Heart right ventricle (tissue), 16 donors: ENCODE measurements at regions not wholly inside any gene's neighbourhood (a gene's known extent, or its start where the extent isn't known, plus 50 kb on each side); places are given as distances from the start of the nearest gene placed in this dataset.
"Not testable (repeated sequence)": the region's sequence is repeated elsewhere in the genome, so short reads cannot be mapped to it uniquely, and the experiment has no call there.

ENCODE experiments used
- ATAC-seq, 8 donors: fragments of 200-7000 bp; cut with Tn5 transposase; one replicate each; pipeline ENCODE4 v1.9.1; 2020; ENCODE audit warnings: mild to moderate bottlenecking in 8 of 8, moderate library complexity in 8 of 8, moderate number of reproducible peaks in 1 of 8
- DNase-seq, 2 donors: peaks; one replicate each; pipeline ENCODE4 v3.0.0-alpha.2; 2020
- H3K27ac ChIP-seq, 10 donors: fragments of 200-600 bp; sonication (generic) in 2 of 10; one replicate each; pipeline versions ENCODE4 v1.5.0 to v1.8.0; 2020 to 2022; ENCODE audit warnings: mild to moderate bottlenecking in 3 of 10
- H3K27me3 ChIP-seq, 7 donors: fragments of 200-600 bp; one replicate each; pipeline ENCODE4 v1.8.0; 2021 to 2022; ENCODE audit warnings: mild to moderate bottlenecking in 2 of 7
- H3K36me3 ChIP-seq, 9 donors: fragments of 200-600 bp; sonication (generic) in 1 of 9; one replicate each; pipeline versions ENCODE4 v1.5.0 to v1.8.0; 2020 to 2022; ENCODE audit warnings: mild to moderate bottlenecking in 2 of 9
- H3K4me1 ChIP-seq, 9 donors: fragments of 200-600 bp; sonication (generic) in 1 of 9; one replicate each; pipeline versions ENCODE4 v1.5.0 to v1.8.0; 2020 to 2022; ENCODE audit warnings: mild to moderate bottlenecking in 4 of 9
- H3K4me3 ChIP-seq, 10 donors: fragments of 200-600 bp; sonication (generic) in 2 of 10; one replicate each; pipeline versions ENCODE4 v1.5.0 to v1.8.0; 2020 to 2022; ENCODE audit warnings: mild to moderate bottlenecking in 7 of 10, moderate library complexity in 2 of 10
- H3K9me3 ChIP-seq, 11 donors: fragments of 200-600 bp in 10 of 11; sonication (generic) in 2 of 11; one replicate each; pipeline versions ENCODE4 v1.5.0 to v1.8.0; 2013 to 2022; ENCODE audit warnings: mild to moderate bottlenecking in 2 of 11, control low read depth in 1 of 11, moderate library complexity in 1 of 11
- CTCF ChIP-seq, 9 donors: fragments of 200-600 bp; sonication (generic) in 2 of 9; IDR thresholded peaks; one replicate each; pipeline versions ENCODE4 v1.5.0 to v1.8.0; 2021 to 2022; ENCODE audit warnings: antibody characterized with exemption in 9 of 9, mild to moderate bottlenecking in 5 of 9, moderate library complexity in 1 of 9
- WGBS, 2 donors: extraction: QIAGEN DNeasy Blood & Tissue Kit; methylation state at CpG; one replicate each; pipeline ENCODE4 v1.1.7; 2013; ENCODE audit warnings: inconsistent platforms in 1 of 2; 5-methylcytosine and 5-hydroxymethylcytosine counted together
- intact Hi-C, 10 donors: fragments of 100-400 bp; cut with DNase I; formaldehyde crosslinking; loops; one replicate each; pipeline versions ENCODE4 v1.11.1 to v1.14.2; 2022
- donor health status: Arrhythmogenic right ventricular cardiomyopathy.
- donor health status: ischemic (EF 13 %, LVEDD 7.1; RV severe dilation, severe dysfunction).
- donor health status: healthy with polysubstance abuse.
- donor health status: DM: no; HTN: yes; CAD: no.
- donor health status: DM: no; HTN: no; CAD: no.
- donor health status: ischemic (EF 25% LVEDD 6.9; RV normal size, moderate dysfunction).
- donor health status: ischemic (EF 25% LVEDD 5.7; RV mildly dilated, moderate dysfunction).
- donor health status: healthy.
- donor health status: DM: yes; HTN: yes; CAD: no.
- donor health status: Ischemic cardiomyopathy.
- donor health status: ischemic (EF 35%, LVEDD 5.7; RV mildly dilated, moderate dysfunction).
- donor health status: nonischemic (EF 11% LVEDD 7.7; RV severe dilation, severe dysfunction).
- donor health status: DM: yes; HTN: yes; CAD: no.
- donor health status: PGD.
- donor health status: ischemic (EF 29% LVEDD 5.4; RV normal size, mild dysfunction).
- donor health status: nonischemic (EF 23%, LVEDD 6.1; RV moderate dilation, normal function).

- ATAC-seq = peak in 1 of 8 donors; percentile 67
- no peaks in the 10 kb centered on the region for H3K4me1 ChIP-seq
- H3K36me3 ChIP-seq = no peaks in the 10 kb centered on the region
- intact Hi-C loops = loop anchor here in 1 of 10 donors (10.0 kb wide), 1 partner anchor 173 kb away; no protein-coding TSS in a partner anchor
- H3K4me3 ChIP-seq = no peak overlapping the region
- 41 to 52% methylated on average over 2 of the region's 2 CpGs for WGBS, 2 donors
- DNase-seq = no peak
- no peaks in the 10 kb centered on the region for H3K27me3 ChIP-seq
- H3K27ac ChIP-seq = no peak overlapping the region
- no peak for TF ChIP-seq CTCF (IDR thresholded peaks at IDR 0.05)
- H3K9me3 ChIP-seq = no peaks in the 10 kb centered on the region
These were observed 705.4 kb upstream of the B3GALT2 start for GRCh38 chr1:193891788-193892187.

GRCh38 chr1:193890935-193891334 is 704.5 kb upstream of the B3GALT2 start:
- WGBS, 2 donors = 72 to 82% methylated on average over 1 of the region's 1 CpG
- no peak for TF ChIP-seq CTCF (IDR thresholded peaks at IDR 0.05)
- no peak for DNase-seq
- no peak overlapping the region for H3K27ac ChIP-seq
- no peak overlapping the region for H3K4me3 ChIP-seq
- ATAC-seq = no peak
- H3K36me3 ChIP-seq = no peaks in the 10 kb centered on the region
- no peaks in the 10 kb centered on the region for H3K9me3 ChIP-seq
- H3K27me3 ChIP-seq = no peaks in the 10 kb centered on the region
- H3K4me1 ChIP-seq = no peaks in the 10 kb centered on the region
- intact Hi-C loops = loop anchor here in 1 of 10 donors (10.0 kb wide), 1 partner anchor 174 kb away; no protein-coding TSS in a partner anchor

- peaks cover 0 to 4% (median 0%) of the 10 kb centered on the region in 11 donors for H3K9me3 ChIP-seq
- H3K4me3 ChIP-seq = no peak overlapping the region
- no peaks in the 10 kb centered on the region for H3K27me3 ChIP-seq
- intact Hi-C loops = no loop called here
- DNase-seq (no peak), ATAC-seq (peak in 2 of 8 donors; percentile 9 to 61)
- peaks cover 0 to 2% (median 0%) of the 10 kb centered on the region in 9 donors for H3K4me1 ChIP-seq
- no peaks in the 10 kb centered on the region for H3K36me3 ChIP-seq
- no peak for TF ChIP-seq CTCF (IDR thresholded peaks at IDR 0.05)
- H3K27ac ChIP-seq = no peak overlapping the region
- 93 to 94% methylated on average over 11 of the region's 11 CpGs for WGBS, 2 donors
These were observed 698.6 kb upstream of the B3GALT2 start for GRCh38 chr1:193884848-193885558.

GRCh38 chr1:193877920-193878319 is 691.5 kb upstream of the B3GALT2 start:
- H3K4me3 ChIP-seq, intact Hi-C loops, ATAC-seq, H3K27ac ChIP-seq, H3K36me3 ChIP-seq, DNase-seq, H3K27me3 ChIP-seq, H3K4me1 ChIP-seq: not testable (repeated sequence)
- WGBS, 2 donors = 71 to 77% methylated on average over 1 of the region's 1 CpG
- H3K9me3 ChIP-seq = peaks cover 0 to 32% (median 5%) of the 10 kb centered on the region in 11 donors

- WGBS, 2 donors = 86 to 87% methylated on average over 5 of the region's 5 CpGs
- DNase-seq = no peak
- TF ChIP-seq CTCF (IDR thresholded peaks at IDR 0.05) = no peak
- Histone ChIP-seq H3K4me3 (no peak overlapping the region), H3K27me3 (no peaks in the 10 kb centered on the region), H3K27ac (no peak overlapping the region), H3K36me3 (no peaks in the 10 kb centered on the region), H3K4me1 (no peaks in the 10 kb centered on the region), H3K9me3 (peaks cover 0 to 5% (median 0%) of the 10 kb centered on the region in 11 donors)
- no peak for ATAC-seq
- intact Hi-C loops = no loop called here
These were observed 682.0 kb upstream of the B3GALT2 start for GRCh38 chr1:193868425-193868824.
